ENCODE measurements at regions not wholly inside any gene's neighbourhood (a gene's known extent, or its start where the extent isn't known, plus 50 kb on each side); places are given as distances from the start of the nearest gene placed in this dataset.
A peak's percentile ranks its signal among the peaks of the same experiment; 100 is the strongest.

- Mint-ChIP-seq H3K9me3 (ENCODE audit: insufficient read depth) (no peaks in the 10 kb centered on the region), H3K4me3 (no peak overlapping the region), H3K27me3 (ENCODE audit: low read depth) (no peaks in the 10 kb centered on the region), H3K36me3 (ENCODE audit: low read depth) (no peaks in the 10 kb centered on the region), H3K4me1 (ENCODE audit: low read depth) (peaks cover 2% of the 10 kb centered on the region), H3K27ac (no peak overlapping the region)
- ATAC-seq (no peak), DNase-seq (no peak)
- ChIA-PET POLR2A (no interaction called here), CTCF (no interaction called here)
Measured at GRCh38 chr14:101183376-101184103, 280.0 kb upstream of the RTL1 start.

- no peak for ATAC-seq
- Mint-ChIP-seq H3K4me3 (no peak overlapping the region), H3K36me3 (ENCODE audit: low read depth) (no peaks in the 10 kb centered on the region), H3K27me3 (ENCODE audit: low read depth) (no peaks in the 10 kb centered on the region), H3K27ac (no peak overlapping the region), H3K4me1 (ENCODE audit: low read depth) (peaks cover 2% of the 10 kb centered on the region), H3K9me3 (ENCODE audit: insufficient read depth) (no peaks in the 10 kb centered on the region)
- no peak for DNase-seq
- ChIA-PET POLR2A (no interaction called here), CTCF (no interaction called here)
Measured at GRCh38 chr14:101184104-101184455, 280.6 kb upstream of the RTL1 start.

- Mint-ChIP-seq H3K27me3 (ENCODE audit: low read depth) (no peaks in the 10 kb centered on the region), H3K27ac (no peak overlapping the region), H3K9me3 (ENCODE audit: insufficient read depth) (no peaks in the 10 kb centered on the region), H3K4me3 (no peak overlapping the region), H3K4me1 (ENCODE audit: low read depth) (peaks cover 2% of the 10 kb centered on the region), H3K36me3 (ENCODE audit: low read depth) (no peaks in the 10 kb centered on the region)
- ATAC-seq (no peak), DNase-seq (no peak)
- ChIA-PET POLR2A (no interaction called here), CTCF (no interaction called here)
Measured at GRCh38 chr14:101184572-101184971, 281.1 kb upstream of the RTL1 start.

- H3K36me3 Mint-ChIP-seq (ENCODE audit: low read depth) = no peaks in the 10 kb centered on the region
- POLR2A ChIA-PET = no interaction called here
- no peak overlapping the region for H3K27ac Mint-ChIP-seq
- H3K4me1 Mint-ChIP-seq (ENCODE audit: low read depth) = peaks cover 2% of the 10 kb centered on the region
- no peaks in the 10 kb centered on the region for H3K9me3 Mint-ChIP-seq (ENCODE audit: insufficient read depth)
- no peak overlapping the region for H3K4me3 Mint-ChIP-seq
- CTCF ChIA-PET = no interaction called here
- DNase-seq = no peak
- H3K27me3 Mint-ChIP-seq (ENCODE audit: low read depth) = no peaks in the 10 kb centered on the region
- ATAC-seq = no peak
Measured at GRCh38 chr14:101185073-101185835, 281.7 kb upstream of the RTL1 start.

- no peak overlapping the region for H3K27ac Mint-ChIP-seq
- POLR2A ChIA-PET = interaction anchor here (0.5 kb wide), 1 partner anchor 1841 kb away, joined by 3 read pairs; no protein-coding TSS in a partner anchor
Measured at GRCh38 chr14:101185946-101186345, 282.4 kb upstream of the RTL1 start.

GRCh38 chr14:101186544-101186943, 283.0 kb upstream of the RTL1 start:
- Mint-ChIP-seq H3K9me3 (ENCODE audit: insufficient read depth) (no peaks in the 10 kb centered on the region), H3K4me3 (no peak overlapping the region), H3K27me3 (ENCODE audit: low read depth) (no peaks in the 10 kb centered on the region), H3K36me3 (ENCODE audit: low read depth) (no peaks in the 10 kb centered on the region), H3K27ac (no peak overlapping the region), H3K4me1 (ENCODE audit: low read depth) (no peaks in the 10 kb centered on the region)
- ChIA-PET POLR2A (interaction anchor here (0.5 kb wide), 1 partner anchor 1840 kb away, joined by 3 read pairs; no protein-coding TSS in a partner anchor), CTCF (no interaction called here)
- DNase-seq (no peak), ATAC-seq (no peak)

More at GRCh38 chr14:101185946-101186345, 282.4 kb upstream of the RTL1 start:
- Mint-ChIP-seq H3K27me3 (ENCODE audit: low read depth) (no peaks in the 10 kb centered on the region), H3K9me3 (ENCODE audit: insufficient read depth) (no peaks in the 10 kb centered on the region), H3K4me1 (ENCODE audit: low read depth) (peaks cover 2% of the 10 kb centered on the region), H3K36me3 (ENCODE audit: low read depth) (no peaks in the 10 kb centered on the region), H3K4me3 (no peak overlapping the region)
- no peak for ATAC-seq
- CTCF ChIA-PET = no interaction called here
- DNase-seq = no peak

DNA sequence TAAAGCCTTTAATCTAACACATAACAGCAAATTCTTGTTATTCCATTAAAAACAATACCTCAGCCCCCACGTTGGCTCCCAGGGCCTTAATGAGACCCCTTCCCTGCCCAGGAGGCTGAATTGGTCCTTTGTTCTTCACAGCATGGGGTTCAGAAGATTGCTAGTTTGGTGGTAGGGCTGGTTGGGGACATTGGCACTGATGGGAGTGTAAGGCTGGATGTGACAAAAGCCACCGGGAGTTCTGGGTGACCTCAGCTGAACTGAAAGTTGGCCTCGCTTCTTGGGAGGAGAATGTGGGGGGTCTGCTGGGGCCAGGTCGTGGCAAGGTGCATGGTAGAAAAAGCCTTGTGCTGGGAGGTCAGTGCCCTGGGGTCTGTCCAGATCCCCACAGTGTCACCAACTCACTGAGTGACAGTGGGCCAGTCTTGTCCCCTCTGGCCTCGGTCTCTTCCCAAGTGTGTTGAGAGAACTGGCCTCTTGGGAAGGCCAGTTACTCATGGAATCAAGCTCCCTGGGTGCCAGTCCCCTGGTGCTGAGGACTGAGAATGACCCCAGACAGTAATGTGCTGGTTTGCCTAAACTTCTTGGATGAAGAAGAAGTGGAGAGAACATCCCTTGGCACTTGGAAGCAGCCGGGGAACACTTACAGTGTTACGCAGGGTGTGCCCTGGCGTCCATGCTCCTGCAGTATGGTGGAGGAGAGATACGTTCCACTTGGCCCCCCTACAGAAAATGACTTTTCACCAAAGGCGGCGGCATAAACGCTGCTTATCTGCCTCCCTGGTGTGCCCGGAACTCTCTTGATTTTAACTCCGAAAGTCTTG, 283.7 kb upstream of the RTL1 start:
- Mint-ChIP-seq H3K9me3 (ENCODE audit: insufficient read depth) (no peaks in the 10 kb centered on the region), H3K27me3 (ENCODE audit: low read depth) (no peaks in the 10 kb centered on the region), H3K4me1 (ENCODE audit: low read depth) (no peaks in the 10 kb centered on the region), H3K4me3 (no peak overlapping the region), H3K27ac (no peak overlapping the region), H3K36me3 (ENCODE audit: low read depth) (no peaks in the 10 kb centered on the region)
- CTCF ChIA-PET = no interaction called here
- DNase-seq = peak; percentile 12
- POLR2A ChIA-PET = no interaction called here
- ATAC-seq = no peak

DNA sequence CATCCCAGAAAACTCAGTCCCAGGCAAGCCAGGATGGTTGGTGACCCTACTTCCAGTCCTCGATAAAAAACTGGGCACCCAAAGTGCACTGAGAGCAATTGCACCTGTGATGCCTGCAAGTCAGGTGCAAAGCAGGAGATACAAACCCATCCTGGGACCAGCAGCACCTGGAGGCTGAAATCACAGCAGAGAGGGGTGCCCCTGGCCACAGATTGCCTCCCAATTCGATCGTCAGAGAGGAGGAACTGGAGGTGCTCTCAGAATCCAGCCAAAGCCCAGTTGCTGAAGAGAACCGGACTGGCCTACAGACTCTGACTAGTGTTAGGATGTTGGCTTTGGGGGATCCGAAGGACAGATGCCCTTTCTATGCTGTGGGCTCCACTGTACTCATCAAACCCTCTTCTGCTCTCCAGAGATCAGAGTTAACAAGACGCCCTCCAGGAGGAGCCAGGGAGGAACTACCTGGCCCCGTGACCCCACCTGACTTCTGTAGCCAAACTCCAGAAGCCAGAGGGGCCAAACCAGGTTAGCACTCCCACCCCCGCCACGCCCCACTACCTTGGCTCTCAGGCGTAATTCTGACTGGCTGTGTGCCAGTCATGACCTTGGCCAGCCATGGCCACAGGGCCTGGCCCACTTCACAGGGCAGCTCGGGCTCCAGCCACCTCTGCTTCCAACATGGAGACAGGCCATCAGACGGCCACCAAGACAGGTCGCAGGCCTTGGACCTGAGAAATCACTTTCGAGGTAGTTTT, 284.5 kb upstream of the RTL1 start:
- ATAC-seq (no peak), DNase-seq (no peak)
- no peak overlapping the region for H3K4me3 Mint-ChIP-seq
- H3K36me3 Mint-ChIP-seq (ENCODE audit: low read depth) = no peaks in the 10 kb centered on the region
- no peaks in the 10 kb centered on the region for H3K9me3 Mint-ChIP-seq (ENCODE audit: insufficient read depth)
- H3K27me3 Mint-ChIP-seq (ENCODE audit: low read depth) = no peaks in the 10 kb centered on the region
- ChIA-PET POLR2A (no interaction called here), CTCF (no interaction called here)
- H3K4me1 Mint-ChIP-seq (ENCODE audit: low read depth) = no peaks in the 10 kb centered on the region
- no peak overlapping the region for H3K27ac Mint-ChIP-seq

GRCh38 chr14:101188571-101188915, 285.0 kb upstream of the RTL1 start:
- ChIA-PET CTCF (no interaction called here), POLR2A (no interaction called here)
- H3K4me3 Mint-ChIP-seq = no peak overlapping the region
- H3K36me3 Mint-ChIP-seq (ENCODE audit: low read depth) = no peaks in the 10 kb centered on the region
- no peaks in the 10 kb centered on the region for H3K27me3 Mint-ChIP-seq (ENCODE audit: low read depth)
- DNase-seq (no peak), ATAC-seq (no peak)
- no peaks in the 10 kb centered on the region for H3K4me1 Mint-ChIP-seq (ENCODE audit: low read depth)
- no peak overlapping the region for H3K27ac Mint-ChIP-seq
- H3K9me3 Mint-ChIP-seq (ENCODE audit: insufficient read depth) = no peaks in the 10 kb centered on the region

DNA sequence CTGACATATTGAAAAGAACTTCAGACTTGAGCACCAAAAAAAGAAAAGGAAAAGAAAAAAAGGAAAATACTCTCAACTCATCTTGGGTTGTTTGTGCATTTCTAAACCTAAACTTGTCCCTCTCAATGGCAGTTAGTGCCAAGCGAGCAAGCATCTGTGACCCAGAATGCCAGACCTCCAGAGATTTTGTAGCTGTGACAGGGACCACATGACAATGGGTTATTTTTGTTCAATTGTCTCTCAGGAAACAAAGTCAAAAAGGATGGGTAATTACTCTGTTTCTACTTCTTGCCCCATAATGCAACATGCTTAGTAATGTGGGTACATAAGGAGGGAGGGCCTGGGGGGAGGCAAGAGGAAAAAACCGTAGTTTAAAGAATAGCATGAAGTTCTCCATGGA, 285.7 kb upstream of the RTL1 start:
- no peak for ATAC-seq
- H3K27ac Mint-ChIP-seq = no peak overlapping the region
- no peak overlapping the region for H3K4me3 Mint-ChIP-seq
- ChIA-PET CTCF (no interaction called here), POLR2A (no interaction called here)
- no peaks in the 10 kb centered on the region for H3K4me1 Mint-ChIP-seq (ENCODE audit: low read depth)
- DNase-seq = no peak
- H3K36me3 Mint-ChIP-seq (ENCODE audit: low read depth) = no peaks in the 10 kb centered on the region
- H3K9me3 Mint-ChIP-seq (ENCODE audit: insufficient read depth) = no peaks in the 10 kb centered on the region
- no peaks in the 10 kb centered on the region for H3K27me3 Mint-ChIP-seq (ENCODE audit: low read depth)

- ChIA-PET POLR2A (no interaction called here), CTCF (no interaction called here)
- Mint-ChIP-seq H3K36me3 (ENCODE audit: low read depth) (no peaks in the 10 kb centered on the region), H3K4me1 (ENCODE audit: low read depth) (no peaks in the 10 kb centered on the region), H3K27me3 (ENCODE audit: low read depth) (no peaks in the 10 kb centered on the region), H3K9me3 (ENCODE audit: insufficient read depth) (no peaks in the 10 kb centered on the region), H3K27ac (no peak overlapping the region), H3K4me3 (no peak overlapping the region)
- DNase-seq (no peak), ATAC-seq (no peak)
Measured at GRCh38 chr14:101189962-101190560, 286.5 kb upstream of the RTL1 start.

Measured in activated CD8-positive, alpha-beta T cell treated with anti-CD3 and anti-CD28 coated beads, Interleukin-2, amount 10 ng/mL, durations not matched to agents 7 days and 5 days (primary cell).